ENCODE measurements at regions not wholly inside any gene's neighbourhood (a gene's known extent, or its start where the extent isn't known, plus 50 kb on each side); places are given as distances from the start of the nearest gene placed in this dataset.

DNA sequence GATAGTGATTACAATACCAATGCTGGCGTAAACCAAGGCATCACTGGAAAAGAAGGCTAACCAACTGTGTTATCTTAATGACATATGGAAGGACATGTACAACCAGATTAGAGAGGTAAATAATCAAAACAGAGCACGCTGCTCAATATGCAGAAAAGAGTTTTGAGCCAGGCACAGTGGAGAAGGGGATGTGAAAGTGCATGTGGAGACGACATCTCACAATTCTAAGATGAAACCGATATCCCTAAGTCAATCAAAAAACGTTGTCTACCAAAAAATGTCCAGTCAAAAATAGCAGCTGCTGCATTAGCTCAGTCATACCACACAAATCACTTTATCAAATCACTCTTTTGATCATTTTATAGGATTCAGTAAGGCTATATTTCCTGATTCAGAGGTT, 116.3 kb upstream of the OLIG2 start:
- TF ChIP-seq, protein P1, sequence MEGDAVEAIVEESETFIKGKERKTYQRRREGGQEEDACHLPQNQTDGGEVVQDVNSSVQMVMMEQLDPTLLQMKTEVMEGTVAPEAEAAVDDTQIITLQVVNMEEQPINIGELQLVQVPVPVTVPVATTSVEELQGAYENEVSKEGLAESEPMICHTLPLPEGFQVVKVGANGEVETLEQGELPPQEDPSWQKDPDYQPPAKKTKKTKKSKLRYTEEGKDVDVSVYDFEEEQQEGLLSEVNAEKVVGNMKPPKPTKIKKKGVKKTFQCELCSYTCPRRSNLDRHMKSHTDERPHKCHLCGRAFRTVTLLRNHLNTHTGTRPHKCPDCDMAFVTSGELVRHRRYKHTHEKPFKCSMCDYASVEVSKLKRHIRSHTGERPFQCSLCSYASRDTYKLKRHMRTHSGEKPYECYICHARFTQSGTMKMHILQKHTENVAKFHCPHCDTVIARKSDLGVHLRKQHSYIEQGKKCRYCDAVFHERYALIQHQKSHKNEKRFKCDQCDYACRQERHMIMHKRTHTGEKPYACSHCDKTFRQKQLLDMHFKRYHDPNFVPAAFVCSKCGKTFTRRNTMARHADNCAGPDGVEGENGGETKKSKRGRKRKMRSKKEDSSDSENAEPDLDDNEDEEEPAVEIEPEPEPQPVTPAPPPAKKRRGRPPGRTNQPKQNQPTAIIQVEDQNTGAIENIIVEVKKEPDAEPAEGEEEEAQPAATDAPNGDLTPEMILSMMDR (conservative IDR thresholded peaks at IDR 0.05; ENCODE audit: low read depth, low read length) = no peak
- no peak overlapping the region for H3K9ac ChIP-seq
- no peaks in the 10 kb centered on the region for H4K20me1 ChIP-seq (ENCODE audit: insufficient read depth)
- no peaks in the 10 kb centered on the region for H3K4me1 ChIP-seq (ENCODE audit: low read depth, poor library complexity, severe bottlenecking)
- H3K4me2 ChIP-seq = no peak overlapping the region
- H3K27me3 ChIP-seq (ENCODE audit: insufficient read depth, low read depth) = no peaks in the 10 kb centered on the region
- H2AFZ ChIP-seq (ENCODE audit: low read depth) = no peak overlapping the region
- no peak overlapping the region for H3K27ac ChIP-seq
- H3K4me3 ChIP-seq (IDR thresholded peaks at IDR 0.05; ENCODE audit: insufficient read depth, low read depth, low read length) = no peak overlapping the region
- no peaks in the 10 kb centered on the region for H3K36me3 ChIP-seq (ENCODE audit: insufficient read depth)
- no peaks in the 10 kb centered on the region for H3K79me2 ChIP-seq (ENCODE audit: insufficient read depth, low read depth)

DNA sequence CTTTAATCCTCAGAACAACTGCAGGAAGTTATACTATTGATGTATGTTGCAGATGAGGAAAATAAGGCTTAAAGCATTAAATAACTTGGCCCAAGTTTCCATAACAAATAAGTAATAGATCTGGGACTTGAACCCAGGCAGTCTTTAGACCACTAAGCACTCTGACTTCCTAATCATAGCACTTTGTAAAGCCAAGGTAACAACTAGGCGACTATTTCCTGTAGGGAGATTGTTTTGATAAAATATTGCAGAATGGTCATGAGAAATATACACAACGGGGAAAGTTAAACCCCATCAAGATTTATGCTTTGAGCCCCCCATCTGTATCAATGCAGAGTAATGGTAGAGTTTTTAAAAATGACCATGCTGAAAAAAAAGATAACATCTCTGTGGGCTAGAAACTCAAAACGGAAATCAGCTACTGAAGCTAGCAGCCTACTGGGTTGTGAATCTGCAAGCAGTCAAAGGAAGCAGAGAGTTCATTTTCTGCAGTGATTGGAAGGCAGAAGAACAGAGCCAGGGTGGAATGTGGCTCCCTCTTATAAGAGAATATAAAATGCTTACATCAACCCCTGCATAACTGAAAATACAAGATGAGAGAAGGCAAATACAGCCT, 111.2 kb upstream of the OLIG2 start:
- Histone ChIP-seq H3K79me2 (ENCODE audit: insufficient read depth, low read depth) (no peaks in the 10 kb centered on the region), H3K27me3 (ENCODE audit: insufficient read depth, low read depth) (no peaks in the 10 kb centered on the region), H3K4me2 (no peak overlapping the region), H2AFZ (ENCODE audit: low read depth) (no peak overlapping the region), H4K20me1 (ENCODE audit: insufficient read depth) (no peaks in the 10 kb centered on the region), H3K4me3 (IDR thresholded peaks at IDR 0.05; ENCODE audit: insufficient read depth, low read depth, low read length) (no peak overlapping the region), H3K27ac (no peak overlapping the region), H3K9ac (no peak overlapping the region), H3K4me1 (ENCODE audit: low read depth, poor library complexity, severe bottlenecking) (no peaks in the 10 kb centered on the region), H3K36me3 (ENCODE audit: insufficient read depth) (no peaks in the 10 kb centered on the region)
- TF ChIP-seq, protein P1 (conservative IDR thresholded peaks at IDR 0.05; ENCODE audit: low read depth, low read length) = no peak

DNA sequence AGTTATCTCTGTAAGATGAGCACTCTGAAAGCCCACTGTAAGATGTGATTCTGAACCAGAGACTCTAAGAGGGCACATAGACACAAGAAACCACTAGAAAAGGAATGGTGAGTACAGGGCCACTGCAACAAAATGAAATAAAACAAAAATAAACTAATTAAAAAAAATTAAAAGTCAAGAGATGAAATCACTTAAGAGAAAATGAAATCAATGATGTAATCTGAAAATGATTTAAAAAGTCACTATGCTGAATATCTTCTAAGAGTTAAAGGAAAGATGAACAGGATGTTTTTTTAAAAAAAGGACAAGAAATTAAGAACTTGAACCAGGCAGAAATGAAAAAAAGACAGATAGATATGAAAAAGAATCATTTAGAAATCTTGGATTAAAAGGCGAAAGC, 110.6 kb upstream of the OLIG2 start:
- H4K20me1 ChIP-seq (ENCODE audit: insufficient read depth) = no peaks in the 10 kb centered on the region
- no peak overlapping the region for H2AFZ ChIP-seq (ENCODE audit: low read depth)
- no peak overlapping the region for H3K27ac ChIP-seq
- no peaks in the 10 kb centered on the region for H3K4me1 ChIP-seq (ENCODE audit: low read depth, poor library complexity, severe bottlenecking)
- H3K4me3 ChIP-seq (IDR thresholded peaks at IDR 0.05; ENCODE audit: insufficient read depth, low read depth, low read length) = no peak overlapping the region
- no peak overlapping the region for H3K9ac ChIP-seq
- no peaks in the 10 kb centered on the region for H3K79me2 ChIP-seq (ENCODE audit: insufficient read depth, low read depth)
- no peaks in the 10 kb centered on the region for H3K27me3 ChIP-seq (ENCODE audit: insufficient read depth, low read depth)
- H3K4me2 ChIP-seq = no peak overlapping the region
- TF ChIP-seq, protein P1 (conservative IDR thresholded peaks at IDR 0.05; ENCODE audit: low read depth, low read length) = no peak
- no peaks in the 10 kb centered on the region for H3K36me3 ChIP-seq (ENCODE audit: insufficient read depth)

DNA sequence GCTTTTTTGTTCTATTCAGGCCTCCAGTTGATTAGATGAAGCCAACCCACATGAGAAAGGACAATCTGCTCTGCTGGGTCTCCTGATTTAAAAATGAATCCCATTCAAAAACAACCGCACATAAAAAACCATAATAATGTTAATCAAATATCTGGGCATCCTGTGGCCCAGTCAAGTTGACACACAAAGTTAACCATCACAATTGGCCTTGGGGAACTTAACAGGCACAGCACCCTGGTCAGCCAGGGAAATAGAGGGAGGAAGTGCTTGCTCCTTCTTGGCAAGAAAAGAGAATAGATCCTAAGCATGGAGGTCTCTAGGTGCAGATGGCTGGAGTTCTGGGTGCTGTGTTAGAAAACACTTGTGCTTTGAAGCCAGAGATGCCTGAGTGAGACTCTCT, 109.6 kb upstream of the OLIG2 start:
- no peaks in the 10 kb centered on the region for H3K4me1 ChIP-seq (ENCODE audit: low read depth, poor library complexity, severe bottlenecking)
- H3K79me2 ChIP-seq (ENCODE audit: insufficient read depth, low read depth) = no peaks in the 10 kb centered on the region
- no peaks in the 10 kb centered on the region for H4K20me1 ChIP-seq (ENCODE audit: insufficient read depth)
- no peaks in the 10 kb centered on the region for H3K27me3 ChIP-seq (ENCODE audit: insufficient read depth, low read depth)
- H3K4me3 ChIP-seq (IDR thresholded peaks at IDR 0.05; ENCODE audit: insufficient read depth, low read depth, low read length) = no peak overlapping the region
- TF ChIP-seq, protein P1 (conservative IDR thresholded peaks at IDR 0.05; ENCODE audit: low read depth, low read length) = no peak
- no peak overlapping the region for H3K27ac ChIP-seq
- H3K36me3 ChIP-seq (ENCODE audit: insufficient read depth) = no peaks in the 10 kb centered on the region
- H3K4me2 ChIP-seq = no peak overlapping the region
- no peak overlapping the region for H3K9ac ChIP-seq
- H2AFZ ChIP-seq (ENCODE audit: low read depth) = no peak overlapping the region
